Neural progenitor cell (in vitro differentiated cells): ENCODE measurements at regions not wholly inside any gene's neighbourhood (a gene's known extent, or its start where the extent isn't known, plus 50 kb on each side); places are given as distances from the start of the nearest gene placed in this dataset.

Source experiments
- EZH2 ChIP-seq: fragments of 200-600 bp; sonication (generic); IDR thresholded peaks from 2 replicates; pipeline ENCODE4 v1.6.1; 2017; ENCODE audit warnings: antibody characterized with exemption, mild to moderate bottlenecking, moderate library complexity
- TF ChIP-seq, protein P1 (sequence below): fragments of 200-600 bp; sonication (generic); IDR thresholded peaks from 2 replicates; pipeline ENCODE4 v1.5.1; 2017; ENCODE audit warnings: antibody characterized with exemption, mild to moderate bottlenecking

DNA sequence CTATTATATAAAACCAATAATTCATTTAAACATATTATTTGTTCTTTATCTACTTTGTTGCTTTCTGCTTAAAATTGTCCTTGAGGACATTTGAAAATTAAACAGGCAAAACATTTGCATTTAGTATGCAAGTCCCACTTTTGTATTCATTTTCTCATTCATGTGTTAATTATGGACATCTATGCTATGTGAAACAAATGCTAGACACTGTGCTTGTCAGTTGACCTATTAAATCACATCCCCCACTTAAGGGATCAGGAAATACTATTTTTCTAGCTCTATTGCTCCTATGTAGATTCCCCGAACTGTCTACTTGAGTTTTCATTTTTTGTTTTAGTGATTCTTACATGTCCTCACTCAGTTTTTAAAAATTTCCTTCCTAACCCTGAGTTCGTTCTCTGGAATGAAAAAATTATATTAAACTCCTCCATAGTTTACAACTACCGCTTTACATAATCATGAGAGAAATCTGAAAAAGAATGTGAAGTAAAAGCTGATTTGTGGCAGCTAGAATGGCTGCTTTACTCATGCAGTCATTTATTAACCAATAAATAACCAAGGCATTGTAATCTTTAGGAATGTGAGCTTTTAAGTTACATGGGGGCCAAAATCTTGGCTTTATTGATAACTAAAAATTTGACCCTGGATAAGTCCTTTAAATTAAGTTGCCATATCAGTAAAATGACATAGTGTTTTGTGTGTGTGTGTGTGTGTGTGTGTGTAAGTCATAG lies 188.5 kb downstream of the LIG4 start:
- TF ChIP-seq, protein P1, sequence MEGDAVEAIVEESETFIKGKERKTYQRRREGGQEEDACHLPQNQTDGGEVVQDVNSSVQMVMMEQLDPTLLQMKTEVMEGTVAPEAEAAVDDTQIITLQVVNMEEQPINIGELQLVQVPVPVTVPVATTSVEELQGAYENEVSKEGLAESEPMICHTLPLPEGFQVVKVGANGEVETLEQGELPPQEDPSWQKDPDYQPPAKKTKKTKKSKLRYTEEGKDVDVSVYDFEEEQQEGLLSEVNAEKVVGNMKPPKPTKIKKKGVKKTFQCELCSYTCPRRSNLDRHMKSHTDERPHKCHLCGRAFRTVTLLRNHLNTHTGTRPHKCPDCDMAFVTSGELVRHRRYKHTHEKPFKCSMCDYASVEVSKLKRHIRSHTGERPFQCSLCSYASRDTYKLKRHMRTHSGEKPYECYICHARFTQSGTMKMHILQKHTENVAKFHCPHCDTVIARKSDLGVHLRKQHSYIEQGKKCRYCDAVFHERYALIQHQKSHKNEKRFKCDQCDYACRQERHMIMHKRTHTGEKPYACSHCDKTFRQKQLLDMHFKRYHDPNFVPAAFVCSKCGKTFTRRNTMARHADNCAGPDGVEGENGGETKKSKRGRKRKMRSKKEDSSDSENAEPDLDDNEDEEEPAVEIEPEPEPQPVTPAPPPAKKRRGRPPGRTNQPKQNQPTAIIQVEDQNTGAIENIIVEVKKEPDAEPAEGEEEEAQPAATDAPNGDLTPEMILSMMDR = no peak
- no peak for TF ChIP-seq EZH2
